HG03575 (cell line): ENCODE measurements at regions not wholly inside any gene's neighbourhood (a gene's known extent, or its start where the extent isn't known, plus 50 kb on each side); places are given as distances from the start of the nearest gene placed in this dataset.
"Not testable (repeated sequence)": the region's sequence is repeated elsewhere in the genome, so short reads cannot be mapped to it uniquely, and the experiment has no call there.

Source experiments
- ATAC-seq: cut with Tn5 transposase; IDR thresholded peaks from one replicate; pipeline ENCODE4 v1.9.1; 2021; ENCODE audit not compliant: unreplicated experiment, insufficient number of reproducible peaks, low FRiP score; ENCODE audit errors: extremely low read depth

- peak; percentile 75 for ATAC-seq
Measured at GRCh38 chr10:123392182-123392963, 238.2 kb downstream of the BUB3 start.

- ATAC-seq: no peak
Measured at GRCh38 chr10:123393170-123393569, 239.0 kb downstream of the BUB3 start.

GRCh38 chr10:123394382-123394781, 240.2 kb downstream of the BUB3 start:
- ATAC-seq: no peak

- not testable (repeated sequence) for ATAC-seq
Measured at GRCh38 chr10:123395234-123395633, 241.0 kb downstream of the BUB3 start.

GRCh38 chr10:123395906-123396305, 241.7 kb downstream of the BUB3 start:
- no peak for ATAC-seq

GRCh38 chr10:123398180-123398591, 244.0 kb downstream of the BUB3 start:
- peak; percentile 47 for ATAC-seq

GRCh38 chr10:123398756-123399155, 244.6 kb downstream of the BUB3 start:
- ATAC-seq: no peak

- no peak for ATAC-seq
Measured at GRCh38 chr10:123399276-123399839, 245.2 kb downstream of the BUB3 start.

GRCh38 chr10:123402021-123402420, 247.8 kb downstream of the BUB3 start:
- ATAC-seq: no peak

GRCh38 chr10:123402656-123403055, 248.5 kb downstream of the BUB3 start:
- ATAC-seq: peak; percentile 50

GRCh38 chr10:123404357-123404756, 250.2 kb downstream of the BUB3 start:
- ATAC-seq: no peak

- no peak for ATAC-seq
Measured at GRCh38 chr10:123408660-123409059, 254.5 kb downstream of the BUB3 start.

- no peak for ATAC-seq
Measured at GRCh38 chr10:123409426-123409825, 255.2 kb downstream of the BUB3 start.

- no peak for ATAC-seq
Measured at GRCh38 chr10:123409884-123410283, 255.7 kb downstream of the BUB3 start.

- no peak for ATAC-seq
Measured at GRCh38 chr10:123413353-123413752, 252.8 kb upstream of the GPR26 start.

GRCh38 chr10:123415523-123415922, 250.6 kb upstream of the GPR26 start:
- ATAC-seq: no peak

GRCh38 chr10:123417414-123417813, 248.7 kb upstream of the GPR26 start:
- ATAC-seq: no peak

- no peak for ATAC-seq
Measured at GRCh38 chr10:123421461-123421860, 244.7 kb upstream of the GPR26 start.

- ATAC-seq: no peak
Measured at GRCh38 chr10:123422261-123422660, 243.9 kb upstream of the GPR26 start.

- no peak for ATAC-seq
Measured at GRCh38 chr10:123424537-123424936, 241.6 kb upstream of the GPR26 start.

- no peak for ATAC-seq
Measured at GRCh38 chr10:123425680-123426079, 240.5 kb upstream of the GPR26 start.
